HG03066 (cell line): ENCODE measurements at regions not wholly inside any gene's neighbourhood (a gene's known extent, or its start where the extent isn't known, plus 50 kb on each side); places are given as distances from the start of the nearest gene placed in this dataset.

Experiments
- ATAC-seq: cut with Tn5 transposase; IDR thresholded peaks from one replicate; pipeline ENCODE4 v1.9.1; 2021; ENCODE audit warnings: low read depth; ENCODE audit not compliant: unreplicated experiment

DNA sequence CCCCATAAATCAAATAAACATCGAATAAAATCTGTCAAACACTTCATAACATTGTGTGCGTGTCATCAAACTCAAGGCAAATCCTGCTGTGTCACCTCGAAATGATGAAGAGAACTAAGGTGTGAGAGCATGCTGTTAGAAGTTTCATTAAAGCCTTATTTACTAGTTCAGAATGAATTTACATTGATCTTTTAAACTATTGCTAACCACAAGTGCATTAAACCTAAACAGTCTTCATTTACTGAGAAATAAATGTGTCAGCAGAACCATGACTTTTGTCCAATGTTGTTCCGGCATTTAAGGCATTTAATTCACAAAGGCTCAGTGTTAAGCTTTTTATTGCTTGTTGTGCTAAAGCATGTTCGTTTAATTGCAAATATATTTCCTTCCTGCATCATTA, 474.4 kb downstream of the SETD4 start:
- ATAC-seq = no peak

DNA sequence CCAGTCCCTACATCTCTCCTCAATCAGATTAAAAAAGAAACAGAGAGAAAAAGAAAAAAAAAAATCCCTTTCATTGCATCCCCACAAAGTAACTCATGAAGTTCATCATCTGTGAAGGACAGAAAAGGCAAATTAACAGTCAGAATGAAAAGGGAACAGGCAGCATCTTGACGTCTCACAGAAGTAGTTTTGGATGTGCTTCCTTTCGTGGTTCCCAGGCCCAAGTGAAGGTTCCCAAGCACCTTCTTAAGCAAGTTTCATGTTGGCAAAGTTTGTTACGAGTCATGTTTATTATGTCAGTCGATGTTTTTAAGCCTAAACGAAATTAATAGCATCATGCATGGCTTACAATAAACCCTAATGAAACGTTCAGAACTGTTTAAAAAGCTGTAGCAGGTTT, 475.2 kb downstream of the SETD4 start:
- ATAC-seq = no peak

DNA sequence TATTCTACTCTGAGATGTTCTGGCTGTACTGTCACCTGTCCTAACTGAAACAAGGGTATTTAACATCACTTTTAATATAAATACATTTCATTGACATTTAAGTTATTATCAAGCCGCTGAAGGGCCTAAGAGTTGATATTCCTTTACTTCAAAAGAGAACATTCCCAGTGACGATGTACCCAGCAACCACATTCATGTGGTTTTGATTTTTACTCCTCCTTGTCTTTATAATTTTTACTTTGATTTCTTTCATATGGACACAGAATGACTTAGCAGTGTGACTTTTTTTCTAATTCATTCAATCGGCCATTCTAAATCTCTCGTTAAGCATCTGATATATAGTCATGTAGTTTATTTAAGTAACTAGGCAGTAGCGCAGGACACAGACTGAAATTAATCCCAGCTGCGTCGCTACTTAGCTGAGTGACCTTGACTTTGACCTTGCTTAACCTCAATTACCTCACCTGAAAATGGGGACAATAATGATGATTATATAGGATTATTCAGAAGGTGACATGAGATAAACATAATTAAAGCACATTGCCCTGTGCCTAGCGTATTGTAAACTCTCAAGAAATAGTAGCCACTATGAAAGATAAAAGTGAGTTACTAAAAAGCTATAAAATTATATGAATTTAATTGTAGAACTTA, 476.6 kb downstream of the SETD4 start:
- no peak for ATAC-seq

DNA sequence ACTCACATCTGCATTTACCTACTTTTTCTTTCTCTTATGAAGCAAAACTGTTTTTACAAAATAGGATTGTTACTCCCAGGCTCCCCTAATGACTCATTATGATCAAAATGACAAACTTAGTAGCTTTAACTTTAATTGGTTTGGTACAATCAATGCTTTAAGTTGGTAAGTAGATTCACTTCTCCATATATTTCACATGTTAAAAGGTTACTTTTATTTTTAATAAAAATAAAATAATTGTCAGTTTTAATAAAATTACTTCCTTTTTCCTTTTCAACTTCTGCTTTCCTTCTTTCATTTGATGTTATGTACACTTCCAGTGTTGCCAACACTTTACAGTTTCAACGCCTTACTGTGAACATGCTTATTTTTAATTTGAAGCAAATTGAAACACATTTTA, 477.6 kb downstream of the SETD4 start:
- no peak for ATAC-seq

DNA sequence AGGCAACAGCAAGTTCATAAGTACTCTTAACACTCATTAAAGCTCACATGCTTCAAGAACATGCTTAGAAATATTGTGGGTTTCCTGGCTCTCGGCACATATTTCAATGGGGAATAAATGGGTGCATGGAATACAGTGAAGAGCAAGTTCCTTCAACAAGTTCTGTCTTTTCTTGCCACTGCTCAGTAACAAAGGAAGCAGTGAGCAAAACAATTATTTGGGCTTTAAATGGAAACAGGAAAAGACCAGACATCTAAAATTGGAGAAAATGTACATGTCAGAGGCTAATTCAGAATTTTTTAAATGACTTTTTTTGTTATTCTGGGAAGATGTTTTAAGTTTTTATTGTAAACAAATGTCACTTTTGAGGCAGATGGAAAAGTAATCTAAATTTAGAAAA, 478.7 kb downstream of the SETD4 start:
- ATAC-seq = no peak

DNA sequence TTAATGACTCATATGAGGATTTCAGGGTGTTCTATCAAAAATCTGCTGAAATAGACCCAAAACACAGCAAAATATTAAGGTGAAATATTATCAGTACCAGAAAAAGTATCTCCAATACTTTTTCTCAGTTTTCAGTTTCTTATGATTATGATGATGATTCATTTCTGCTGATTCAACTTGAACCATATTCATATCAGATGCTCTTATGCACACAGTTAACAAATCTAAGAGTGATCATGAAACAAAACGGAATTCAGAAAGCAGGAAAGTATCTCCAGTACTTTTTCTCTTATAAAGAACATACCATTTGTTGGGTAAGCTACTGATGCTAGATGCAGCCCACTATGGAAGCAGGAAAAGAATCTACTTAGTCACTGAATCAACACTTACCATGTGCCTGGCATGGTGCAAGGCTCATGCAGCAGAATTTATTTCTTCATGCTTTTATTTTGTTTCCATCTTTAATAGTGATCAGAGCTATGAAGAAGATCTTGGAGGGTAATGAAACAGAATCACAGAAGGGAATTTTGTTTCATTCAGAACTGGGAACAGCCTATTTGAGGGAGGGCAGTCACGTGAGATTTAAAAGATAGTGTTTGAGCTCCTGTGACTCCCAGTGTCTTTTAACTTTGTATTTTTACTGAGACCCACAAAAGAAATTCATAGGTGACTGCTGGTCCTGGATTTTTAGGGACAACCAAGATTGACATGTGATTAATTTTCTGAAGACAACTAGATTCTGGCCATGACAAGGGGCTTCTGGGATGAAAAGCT, 480.6 kb downstream of the SETD4 start:
- ATAC-seq = no peak

DNA sequence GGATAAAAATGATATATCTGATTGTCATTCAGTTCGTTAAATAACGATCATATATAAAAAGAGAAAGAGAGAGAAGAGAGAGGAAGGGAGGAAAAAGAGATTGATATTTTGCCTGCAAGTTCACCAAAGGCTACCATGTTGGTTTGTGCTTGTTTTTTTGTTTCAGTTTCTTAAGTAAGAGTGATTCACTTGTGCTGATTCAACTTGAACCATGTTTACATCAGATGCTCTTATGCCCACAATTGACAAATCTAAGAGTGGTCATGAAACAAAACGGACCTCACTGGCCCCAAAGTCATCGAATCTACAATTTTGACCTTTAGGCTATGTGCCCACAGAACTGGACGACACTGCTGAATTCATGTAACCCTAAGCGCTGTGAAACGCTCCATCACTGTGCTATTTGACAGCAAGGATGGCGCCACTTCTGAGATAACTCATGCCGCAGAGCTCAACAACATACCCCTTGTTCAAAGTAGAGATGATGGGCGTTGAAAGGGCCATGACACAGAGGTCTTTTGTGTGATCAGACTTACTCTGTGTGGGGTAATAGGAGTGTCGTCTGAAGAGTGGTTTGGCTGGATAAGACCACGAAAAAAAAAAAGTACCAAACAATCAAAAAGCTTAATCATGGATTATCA, 481.4 kb downstream of the SETD4 start:
- no peak for ATAC-seq

DNA sequence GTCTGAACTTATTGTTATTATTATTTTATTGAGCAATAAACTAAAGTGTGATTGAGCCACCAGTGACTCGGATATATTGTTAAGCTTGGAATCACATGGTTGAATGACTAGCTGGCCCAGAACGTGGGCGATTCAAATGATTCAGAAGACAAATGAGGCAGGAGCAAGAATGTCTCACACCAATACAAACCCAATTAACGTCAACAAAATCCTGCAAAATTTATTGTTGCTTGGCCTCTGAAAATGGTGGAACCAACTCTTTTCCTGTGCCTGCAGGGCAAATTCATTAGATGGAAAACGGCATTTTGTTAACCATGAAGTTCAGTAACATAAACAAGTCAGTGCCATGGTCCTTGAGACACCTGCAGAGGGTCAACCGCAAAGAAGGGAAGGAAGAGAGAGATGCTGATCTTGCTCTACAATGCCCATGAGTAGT, 482.0 kb downstream of the SETD4 start:
- no peak for ATAC-seq

DNA sequence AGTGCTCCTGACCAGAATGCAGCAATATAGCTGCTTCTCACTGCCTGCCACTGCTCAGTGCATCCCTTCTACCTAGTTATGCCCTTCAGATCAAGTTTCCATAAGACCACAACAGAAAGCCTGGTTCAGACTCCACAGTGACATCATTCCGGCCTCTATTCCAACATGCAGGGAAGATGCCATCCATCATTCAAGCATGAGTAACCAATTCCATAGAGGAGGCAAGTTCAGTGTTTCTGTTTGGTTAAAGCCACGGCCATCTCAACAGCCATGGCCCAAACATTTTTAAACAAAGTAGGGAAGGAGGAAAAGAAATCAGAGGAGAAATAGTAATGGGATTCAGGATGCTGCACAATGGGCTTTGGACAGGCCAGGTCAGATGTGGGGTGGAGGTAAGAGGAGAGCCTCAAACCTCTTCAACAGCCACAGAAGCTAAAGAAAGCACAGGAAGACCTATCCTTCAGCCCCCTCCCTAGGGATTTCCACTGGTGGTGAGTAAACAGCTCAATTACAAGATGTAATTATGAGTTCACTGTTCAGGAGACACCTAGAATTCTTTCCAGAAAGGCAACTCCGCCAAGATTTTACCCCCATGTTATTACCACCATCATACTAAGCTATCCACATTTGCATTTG, 484.9 kb downstream of the SETD4 start:
- ATAC-seq = no peak

DNA sequence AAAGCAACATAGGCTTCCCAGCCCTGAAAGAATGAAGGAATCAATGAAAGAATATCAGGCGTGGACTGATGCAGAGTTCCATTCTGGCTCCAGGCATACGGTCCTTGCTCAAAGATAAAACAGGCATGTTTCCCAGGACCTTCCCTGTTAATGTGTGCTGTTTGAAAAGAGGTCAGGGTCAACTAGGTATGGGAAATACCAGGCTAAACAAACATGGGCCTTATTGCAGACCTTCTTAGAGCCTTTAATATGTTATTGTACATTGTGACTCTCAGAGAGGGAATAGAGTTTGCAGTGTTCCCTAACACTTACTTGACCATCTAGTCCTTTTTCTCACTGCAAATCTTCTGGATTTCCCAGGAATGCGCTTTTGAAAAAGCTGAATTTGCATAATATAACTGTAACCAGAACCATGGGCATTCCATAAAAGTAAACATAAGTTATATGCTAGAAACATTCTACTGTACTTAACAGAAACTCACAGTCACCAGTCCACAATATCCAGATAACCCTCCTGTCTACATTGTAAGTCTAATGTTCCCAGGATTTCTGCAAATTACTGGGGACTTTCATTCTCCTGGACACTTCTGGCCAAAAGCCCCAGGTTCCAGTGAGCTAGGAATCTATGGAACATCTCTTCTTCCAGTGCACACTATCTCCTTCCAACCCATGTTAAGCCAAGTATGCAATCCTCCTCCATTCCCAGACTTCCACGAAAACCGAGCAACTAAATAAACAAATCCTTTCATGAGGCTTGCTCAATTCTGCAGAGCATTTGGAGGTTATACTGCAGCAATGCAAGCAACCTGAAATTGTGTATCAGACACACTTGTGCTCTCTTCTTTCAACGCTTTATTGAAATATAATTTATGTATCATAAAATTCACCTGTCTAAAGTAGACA, 486.6 kb downstream of the SETD4 start:
- ATAC-seq = no peak

DNA sequence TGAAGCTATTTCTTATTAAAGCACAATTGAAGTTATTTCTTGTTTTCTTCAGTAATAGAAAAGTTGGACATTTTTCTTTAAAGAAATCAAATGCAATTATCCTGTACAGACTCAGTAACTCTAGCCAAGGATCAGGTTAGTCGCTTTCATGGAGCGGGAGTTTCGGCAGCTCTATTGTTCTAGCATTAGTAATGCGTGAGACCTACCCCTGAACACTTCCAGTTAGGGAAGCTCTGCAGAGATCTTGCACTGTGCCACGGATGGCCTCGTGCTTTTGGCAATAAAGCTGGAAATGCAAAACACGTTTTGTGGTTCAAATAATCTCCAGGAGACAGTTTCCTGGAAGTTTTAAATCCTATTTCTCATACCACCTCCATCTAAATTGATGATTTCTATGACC, 488.4 kb downstream of the SETD4 start:
- ATAC-seq = no peak

DNA sequence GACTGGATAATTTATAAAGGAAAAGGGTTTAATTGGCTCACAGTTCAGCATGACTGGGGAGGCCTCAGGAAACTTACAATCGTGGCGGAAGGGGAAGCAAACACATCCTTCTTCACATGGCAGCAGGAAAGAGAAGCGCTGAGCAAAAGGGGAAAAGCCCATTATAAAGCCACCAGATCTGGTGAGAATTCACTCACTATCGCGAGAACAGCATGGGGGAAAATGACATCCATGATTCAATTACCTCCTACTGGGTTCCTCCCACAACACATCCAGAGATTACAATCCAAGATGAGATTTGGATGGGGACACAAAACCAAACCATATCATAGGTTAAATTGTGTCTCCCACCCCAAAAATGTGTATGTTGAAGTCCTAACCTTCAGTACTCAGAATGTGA, 491.7 kb downstream of the SETD4 start:
- no peak for ATAC-seq

DNA sequence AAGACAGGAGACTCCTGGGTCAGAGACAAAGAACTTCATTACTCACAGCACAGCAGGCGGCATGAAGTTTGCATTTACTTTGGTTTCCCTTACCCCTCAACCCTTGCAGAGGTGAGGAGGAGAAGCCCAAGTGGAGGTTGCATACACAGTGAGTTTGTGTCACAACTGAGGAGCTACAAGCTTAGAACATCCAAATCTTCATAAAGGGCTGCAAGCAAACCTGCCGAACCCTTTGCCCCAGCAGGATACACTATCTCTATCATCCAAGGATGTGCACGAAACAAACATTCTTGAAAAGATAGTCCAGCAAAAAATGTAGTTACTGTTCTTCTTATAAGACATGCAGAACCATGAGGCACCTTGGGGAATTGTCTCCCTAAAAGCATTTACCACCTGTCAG, 493.5 kb downstream of the SETD4 start:
- ATAC-seq = no peak

DNA sequence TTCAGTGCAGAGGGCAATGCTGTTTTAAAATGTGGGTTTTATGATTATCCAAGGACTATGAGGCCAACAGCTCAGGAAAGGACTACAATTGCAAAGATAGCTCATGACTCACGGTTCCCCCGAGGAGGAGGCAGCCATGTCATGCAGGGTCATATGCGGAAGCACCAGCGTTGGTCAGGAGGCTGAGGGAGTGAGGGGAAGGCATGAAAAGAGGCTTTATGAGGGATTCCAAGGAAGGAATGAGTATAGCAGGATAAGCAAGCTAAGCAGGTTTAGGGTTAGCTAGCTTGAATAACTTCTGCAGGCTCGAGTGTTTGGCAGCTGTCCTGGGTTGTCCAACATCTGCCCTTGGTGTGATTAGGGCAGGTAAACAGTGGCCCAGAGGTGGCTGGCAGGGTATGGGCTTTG, 495.1 kb downstream of the SETD4 start:
- ATAC-seq = no peak

DNA sequence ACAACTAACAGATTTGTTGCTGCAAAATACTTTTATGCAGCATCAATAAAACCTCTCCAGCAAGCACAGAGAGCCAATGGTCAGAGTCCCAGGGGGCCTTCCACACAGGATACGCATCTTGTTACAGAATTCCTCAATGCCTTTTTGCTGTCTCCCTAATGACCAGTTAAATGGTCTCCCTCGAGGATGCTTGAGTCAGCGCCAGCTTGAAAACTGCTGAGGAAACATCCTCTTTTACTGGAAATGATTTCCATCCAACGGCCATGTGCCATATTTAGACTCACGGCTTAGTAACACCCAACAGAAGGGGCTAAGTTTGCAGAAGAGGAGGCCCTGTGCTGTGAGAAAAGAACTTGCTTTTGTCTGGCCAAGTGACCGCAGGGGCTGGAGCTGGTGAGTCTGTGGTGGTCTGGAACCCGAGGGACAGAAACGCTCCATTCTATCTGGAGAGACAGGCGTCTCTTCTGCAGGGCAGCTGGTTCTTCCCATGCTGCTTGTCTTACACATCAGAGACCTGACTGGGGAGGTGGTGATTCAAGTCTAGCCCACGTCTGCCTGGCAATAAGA, 496.4 kb downstream of the SETD4 start:
- ATAC-seq = no peak

DNA sequence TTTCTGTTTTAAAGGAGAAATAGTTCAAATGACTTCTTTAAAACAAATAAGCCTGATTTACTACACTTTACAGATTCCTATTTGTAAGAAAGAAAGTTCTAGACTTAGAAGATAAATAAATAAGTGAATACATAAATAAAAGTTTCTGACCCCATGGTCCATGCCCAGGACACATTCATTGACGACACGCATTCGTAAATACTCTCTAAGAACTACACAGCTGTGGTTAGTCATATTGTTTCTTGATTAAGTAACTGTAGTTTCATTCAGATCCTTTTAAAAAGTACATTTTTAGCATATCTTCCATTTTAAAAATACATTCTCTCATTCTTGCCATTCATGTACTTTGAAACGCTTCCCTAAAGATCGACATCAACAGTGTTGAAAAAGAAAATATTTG, 497.4 kb downstream of the SETD4 start:
- no peak for ATAC-seq

DNA sequence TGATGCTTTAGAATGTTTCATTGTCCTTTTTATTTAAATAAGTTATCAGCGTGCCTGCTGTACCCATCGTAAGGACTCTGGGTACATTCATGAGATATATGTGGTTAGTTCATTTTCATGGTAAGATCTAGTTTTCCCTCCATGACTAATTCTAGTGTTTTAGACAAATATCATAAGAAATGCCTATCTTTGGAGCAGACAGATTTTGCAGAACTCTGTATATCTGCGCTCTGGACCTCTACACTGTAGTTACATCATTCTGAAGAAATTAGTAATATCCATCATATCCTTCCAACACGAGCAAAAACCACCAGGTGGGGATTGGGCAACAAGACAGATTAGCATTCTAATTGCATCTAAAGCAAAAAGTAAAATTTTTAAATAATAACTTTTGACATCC, 499.2 kb downstream of the SETD4 start:
- ATAC-seq = no peak

DNA sequence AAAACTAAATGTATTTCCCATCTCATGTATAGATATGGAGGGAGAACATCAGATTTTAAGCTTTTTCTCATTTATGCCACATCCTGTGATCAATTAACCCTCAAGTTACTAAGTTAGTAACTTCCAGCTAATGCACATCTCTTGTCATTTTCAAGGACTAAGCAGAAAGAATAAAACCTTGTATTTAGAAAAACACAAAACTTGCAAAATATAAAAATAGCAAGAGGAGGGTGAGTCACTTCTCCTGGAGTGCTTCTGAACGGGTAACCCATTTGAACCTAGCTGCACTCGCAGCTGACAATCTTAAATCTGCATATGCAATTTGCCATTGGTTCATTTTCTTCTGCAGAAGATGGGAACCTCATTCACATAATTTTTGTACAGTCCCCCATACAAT, 500.5 kb downstream of the SETD4 start:
- no peak for ATAC-seq

DNA sequence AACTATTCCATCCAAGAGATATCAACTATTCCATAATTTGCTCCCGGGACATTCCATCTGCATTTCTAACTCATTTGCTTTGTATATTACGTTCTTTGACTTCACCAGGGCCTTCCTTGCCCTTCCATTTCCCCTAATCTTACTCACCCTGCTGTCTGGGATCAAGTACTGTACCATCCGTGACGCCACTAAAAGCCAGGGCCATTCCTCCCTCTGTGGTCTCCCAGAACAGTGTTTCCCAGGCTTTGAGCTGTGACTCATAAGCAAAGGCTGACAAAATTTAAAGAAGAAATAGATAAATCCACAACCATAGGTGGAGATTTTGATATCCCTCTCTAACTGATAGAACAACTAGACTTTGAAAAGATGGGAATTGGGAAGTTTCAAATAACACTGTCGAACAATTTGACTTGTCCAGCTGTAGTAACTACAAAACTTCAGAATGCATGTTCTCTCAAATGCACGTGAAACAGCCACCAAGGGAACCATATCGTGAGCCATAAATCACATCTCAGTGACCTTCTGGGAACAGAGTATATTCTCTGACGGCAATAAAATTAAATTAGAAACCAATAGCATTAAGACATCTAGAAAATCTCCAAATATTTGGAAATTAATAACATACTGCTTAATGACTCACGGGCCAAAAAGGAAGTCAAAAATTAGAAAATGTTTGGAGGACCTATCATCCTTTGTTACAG, 501.0 kb downstream of the SETD4 start:
- ATAC-seq = no peak

DNA sequence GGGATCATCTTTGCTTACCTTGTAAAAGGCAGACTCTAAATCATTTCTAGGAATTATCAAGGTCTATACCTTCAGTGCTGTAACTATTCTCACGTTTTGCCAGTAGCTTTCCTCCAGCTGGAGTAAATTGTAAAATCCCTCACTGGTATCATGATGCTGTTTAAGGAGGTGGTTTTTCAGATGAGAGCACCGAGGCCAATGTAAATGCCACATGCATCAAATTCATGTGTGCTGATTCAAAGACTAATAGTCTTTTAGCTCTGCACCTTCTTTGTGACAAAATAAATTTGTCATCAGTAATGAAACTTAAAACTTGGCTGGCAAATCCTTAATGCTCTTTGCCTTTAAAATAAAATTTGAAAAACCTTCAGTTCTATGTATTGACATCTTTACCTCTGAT, 503.8 kb downstream of the SETD4 start:
- ATAC-seq = no peak
